ENCODE measurements at regions not wholly inside any gene's neighbourhood (a gene's known extent, or its start where the extent isn't known, plus 50 kb on each side); places are given as distances from the start of the nearest gene placed in this dataset.
"Not testable (repeated sequence)": the region's sequence is repeated elsewhere in the genome, so short reads cannot be mapped to it uniquely, and the experiment has no call there.

DNA sequence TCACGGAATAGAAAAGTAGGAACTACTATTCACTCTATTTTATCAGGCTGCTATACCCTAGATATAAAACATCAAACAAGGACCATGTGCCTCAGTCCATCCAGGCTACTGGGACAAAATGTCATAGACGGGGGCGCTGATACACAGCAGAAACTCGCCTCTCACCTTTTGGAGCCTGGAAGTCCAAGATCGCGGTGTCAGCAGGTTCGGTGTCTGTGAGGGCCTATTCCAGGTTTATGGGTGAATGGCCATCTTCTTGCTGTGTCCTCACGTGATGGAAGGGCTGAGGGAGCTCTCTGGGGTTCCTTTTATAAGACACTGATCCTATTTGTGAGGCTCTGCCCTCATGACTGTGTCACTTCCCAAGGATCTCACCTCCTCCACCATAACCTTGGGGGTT lies 89.5 kb downstream of the DLL1 start:
- FAIRE-seq (no peak), DNase-seq (ENCODE audit: insufficient read length, low spot score) (no peak)
- no peak for TF ChIP-seq POU2F2 (IDR thresholded peaks at IDR 0.05; ENCODE audit: low read depth, low read length)

DNA sequence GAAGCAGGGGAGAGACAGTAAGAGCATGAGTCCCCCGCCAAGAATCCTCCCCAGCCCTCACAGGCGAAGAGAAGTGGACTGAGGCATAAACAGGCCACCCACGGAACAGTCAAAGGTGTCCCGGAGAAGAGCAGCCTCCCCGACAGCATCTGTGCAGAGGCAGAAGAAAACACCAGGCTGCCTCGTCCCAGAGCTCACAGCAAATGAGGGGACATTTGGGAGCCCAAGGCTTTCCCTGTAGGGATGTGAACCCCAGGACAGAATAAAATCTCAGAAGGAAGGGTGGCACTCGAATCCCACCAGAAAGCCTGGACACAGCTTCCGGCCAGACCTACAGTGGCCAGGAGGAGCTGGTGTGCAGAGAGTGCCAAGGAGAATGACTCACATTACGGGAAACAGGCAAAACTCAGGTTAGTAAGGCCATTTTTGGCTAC lies 90.4 kb downstream of the DLL1 start:
- FAIRE-seq (no peak), DNase-seq (ENCODE audit: insufficient read length, low spot score) (no peak)
- TF ChIP-seq POU2F2 (IDR thresholded peaks at IDR 0.05; ENCODE audit: low read depth, low read length) (no peak), PAX5 (IDR thresholded peaks at IDR 0.05; ENCODE audit: insufficient read depth, low read length, severe bottlenecking) (no peak), TAF1 (IDR thresholded peaks at IDR 0.05; ENCODE audit: low read depth, low read length) (no peak), POLR2AphosphoS5 (IDR thresholded peaks at IDR 0.05; ENCODE audit: low read depth, low read length) (no peak), POLR2A (IDR thresholded peaks at IDR 0.05; ENCODE audit: low read depth, low read length) (no peak), SPI1 (IDR thresholded peaks at IDR 0.05; ENCODE audit: low read depth, low read length) (no peak)

DNA sequence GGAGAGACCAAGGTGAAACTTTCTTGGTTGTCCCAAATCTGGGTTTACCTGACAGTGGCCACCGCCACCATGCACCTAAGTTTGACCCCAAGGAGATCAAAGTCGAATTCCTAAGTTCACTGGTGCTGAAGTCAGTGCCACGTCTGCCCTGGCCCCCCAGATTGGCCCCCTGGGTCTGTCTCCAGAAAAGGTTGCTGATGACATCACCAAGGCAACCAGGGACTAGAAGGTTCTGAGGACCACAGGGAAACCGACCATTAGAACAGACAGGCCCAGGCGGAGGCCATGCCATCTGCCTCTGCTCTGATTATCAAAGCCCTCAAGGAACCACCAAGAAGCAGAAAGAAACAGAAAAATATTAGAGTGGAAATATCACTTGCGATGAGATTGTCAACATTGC lies 91.2 kb downstream of the DLL1 start:
- FAIRE-seq: no peak
- TF ChIP-seq POU2F2 (IDR thresholded peaks at IDR 0.05; ENCODE audit: low read depth, low read length): no peak

DNA sequence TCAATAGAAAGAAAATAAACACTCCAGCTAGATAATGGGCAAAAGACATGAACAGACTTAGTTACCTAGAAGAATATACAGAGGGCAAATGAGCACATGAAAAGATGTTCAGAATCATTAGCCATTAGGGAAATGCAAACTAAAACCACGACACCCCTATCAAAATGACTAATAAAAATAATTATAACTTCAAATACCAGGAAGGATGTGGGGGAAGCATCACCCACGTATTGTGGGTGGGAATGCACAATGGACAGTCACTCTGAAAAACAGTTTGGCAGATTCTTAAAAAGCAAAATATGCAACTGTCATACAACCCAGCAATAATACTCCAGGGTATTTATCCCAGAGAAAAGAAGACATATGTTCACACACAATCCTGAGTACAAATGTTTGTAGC lies 92.6 kb downstream of the DLL1 start:
- no peak for TF ChIP-seq POLR2AphosphoS5 (IDR thresholded peaks at IDR 0.05; ENCODE audit: low read depth, low read length)
- no peak for TF ChIP-seq PAX5 (IDR thresholded peaks at IDR 0.05; ENCODE audit: insufficient read depth, low read length, severe bottlenecking)
- TF ChIP-seq POLR2A (IDR thresholded peaks at IDR 0.05; ENCODE audit: low read depth, low read length): no peak
- TF ChIP-seq SPI1 (IDR thresholded peaks at IDR 0.05; ENCODE audit: low read depth, low read length): no peak
- DNase-seq (ENCODE audit: insufficient read length, low spot score) (no peak), FAIRE-seq (no peak)

More for the DNA sequence above, 91.2 kb downstream of the DLL1 start:
- DNase-seq (ENCODE audit: insufficient read length, low spot score): no peak

DNA sequence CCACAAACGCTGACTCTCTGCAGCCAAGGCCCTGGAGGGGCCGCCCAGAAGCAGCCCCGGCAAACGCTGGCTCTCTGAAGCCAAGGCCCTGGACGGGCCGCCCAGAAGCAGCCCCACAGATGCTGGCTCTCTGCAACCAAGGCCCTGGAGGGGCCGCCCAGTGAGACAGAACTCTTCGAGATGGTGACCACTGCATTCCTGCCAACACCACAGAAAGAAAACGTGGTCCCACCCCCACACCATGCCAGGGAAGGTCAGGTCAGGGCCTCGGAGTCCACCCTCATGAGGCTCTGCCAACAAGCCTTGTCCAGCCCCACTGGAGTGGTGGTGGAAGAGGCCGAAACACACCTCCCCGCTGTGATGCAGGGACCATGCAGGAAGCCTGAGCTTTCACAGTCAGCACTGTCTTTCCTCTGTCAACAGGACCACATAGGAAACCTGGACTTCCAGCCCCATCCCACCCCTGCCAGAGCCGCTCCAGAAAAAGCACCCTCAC lies 97.5 kb downstream of the DLL1 start:
- no peak for FAIRE-seq
- TF ChIP-seq SPI1 (IDR thresholded peaks at IDR 0.05; ENCODE audit: low read depth, low read length): no peak
- no peak for TF ChIP-seq POLR2A (IDR thresholded peaks at IDR 0.05; ENCODE audit: low read depth, low read length)
- no peak for TF ChIP-seq POU2F2 (IDR thresholded peaks at IDR 0.05; ENCODE audit: low read depth, low read length)
- TF ChIP-seq PAX5 (IDR thresholded peaks at IDR 0.05; ENCODE audit: insufficient read depth, low read length, severe bottlenecking): no peak
- no peak for TF ChIP-seq TAF1 (IDR thresholded peaks at IDR 0.05; ENCODE audit: low read depth, low read length)
- no peak for TF ChIP-seq POLR2AphosphoS5 (IDR thresholded peaks at IDR 0.05; ENCODE audit: low read depth, low read length)
- DNase-seq (ENCODE audit: insufficient read length, low spot score): no peak

DNA sequence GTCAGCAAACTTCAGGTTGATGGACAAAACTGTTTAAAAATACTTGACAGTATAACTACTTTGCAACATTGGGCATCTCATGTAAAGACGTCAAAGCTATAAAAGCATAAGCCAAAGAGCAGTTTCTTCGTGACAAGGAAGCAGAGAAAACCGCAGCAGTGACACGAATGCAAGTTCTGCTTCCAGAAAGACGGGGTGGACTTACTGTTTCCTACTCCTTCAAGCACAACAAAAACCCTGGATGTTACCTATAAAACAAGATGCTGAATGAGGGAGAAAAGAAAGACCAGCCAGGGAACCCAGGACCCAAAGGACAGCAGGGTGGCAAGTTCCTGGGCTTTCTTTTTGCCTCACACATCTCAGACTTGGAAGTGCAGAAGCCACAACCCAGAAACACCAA lies 98.0 kb downstream of the DLL1 start:
- FAIRE-seq: no peak
- DNase-seq (ENCODE audit: insufficient read length, low spot score): no peak
- TF ChIP-seq PAX5 (IDR thresholded peaks at IDR 0.05; ENCODE audit: insufficient read depth, low read length, severe bottlenecking) (no peak), POLR2AphosphoS5 (IDR thresholded peaks at IDR 0.05; ENCODE audit: low read depth, low read length) (no peak), POU2F2 (IDR thresholded peaks at IDR 0.05; ENCODE audit: low read depth, low read length) (no peak), POLR2A (IDR thresholded peaks at IDR 0.05; ENCODE audit: low read depth, low read length) (no peak), SPI1 (IDR thresholded peaks at IDR 0.05; ENCODE audit: low read depth, low read length) (no peak)

DNA sequence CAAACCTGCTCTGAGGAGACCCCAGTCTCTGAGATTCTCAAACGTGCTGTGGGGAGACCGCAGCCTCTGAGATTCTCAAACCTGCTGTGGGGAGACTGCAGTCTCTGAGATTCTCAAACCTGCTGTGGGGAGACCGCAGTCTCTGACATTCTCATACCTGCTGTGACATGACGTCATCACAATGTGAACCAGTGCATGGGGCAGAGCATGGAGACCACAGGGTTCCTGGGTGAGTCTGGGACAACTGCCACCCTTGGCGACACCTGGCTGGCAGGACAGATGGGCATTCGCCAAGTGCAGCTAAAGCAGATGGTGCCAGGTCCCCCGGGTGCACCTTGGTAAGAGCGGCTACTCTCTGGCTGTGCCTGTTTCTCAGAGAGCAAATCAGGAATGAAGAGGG lies 98.8 kb downstream of the DLL1 start:
- DNase-seq (ENCODE audit: insufficient read length, low spot score); FAIRE-seq: not testable (repeated sequence)

DNA sequence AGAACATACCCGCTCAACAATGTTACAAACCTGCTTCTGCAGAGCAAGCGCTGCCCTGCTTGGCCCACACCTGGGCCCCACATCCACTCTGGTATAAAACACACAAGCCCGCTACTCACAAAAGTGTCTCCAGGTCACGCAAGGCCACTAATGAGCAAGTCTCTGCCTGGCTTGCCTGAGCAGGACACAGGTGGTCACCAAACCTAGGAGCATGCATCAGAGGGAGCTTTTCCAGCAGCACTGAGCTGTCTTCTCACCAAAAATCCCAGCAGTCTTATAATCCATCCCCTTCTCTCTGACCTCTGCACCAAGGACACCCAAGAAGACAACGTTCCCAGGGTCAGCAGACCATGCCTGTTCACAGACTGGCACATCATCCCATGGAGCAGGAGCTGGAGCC lies 100.8 kb downstream of the DLL1 start:
- no peak for DNase-seq (ENCODE audit: insufficient read length, low spot score)
- FAIRE-seq: no peak
- TF ChIP-seq TAF1 (IDR thresholded peaks at IDR 0.05; ENCODE audit: low read depth, low read length) (no peak), POU2F2 (IDR thresholded peaks at IDR 0.05; ENCODE audit: low read depth, low read length) (no peak)

DNA sequence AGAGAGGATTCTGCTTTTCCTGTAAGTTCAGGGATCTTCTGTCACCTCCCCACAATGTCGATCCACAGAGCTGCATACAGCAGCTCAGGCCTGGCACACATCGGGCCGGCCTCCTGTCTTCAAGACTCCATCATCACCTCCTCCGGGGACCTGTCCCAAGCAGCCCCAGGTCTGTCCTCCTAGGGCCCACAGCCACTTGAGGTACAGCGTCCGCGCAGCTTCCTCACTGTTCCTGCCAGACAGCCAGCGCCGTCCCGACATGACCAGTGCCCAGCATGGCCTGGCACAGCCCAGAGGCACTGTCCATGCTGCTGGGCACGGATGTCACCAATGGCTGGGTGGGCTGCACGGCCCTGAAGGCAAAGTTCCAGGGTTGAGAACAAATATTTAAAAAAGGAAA lies 101.6 kb downstream of the DLL1 start:
- FAIRE-seq (no peak), DNase-seq (ENCODE audit: insufficient read length, low spot score) (no peak)

DNA sequence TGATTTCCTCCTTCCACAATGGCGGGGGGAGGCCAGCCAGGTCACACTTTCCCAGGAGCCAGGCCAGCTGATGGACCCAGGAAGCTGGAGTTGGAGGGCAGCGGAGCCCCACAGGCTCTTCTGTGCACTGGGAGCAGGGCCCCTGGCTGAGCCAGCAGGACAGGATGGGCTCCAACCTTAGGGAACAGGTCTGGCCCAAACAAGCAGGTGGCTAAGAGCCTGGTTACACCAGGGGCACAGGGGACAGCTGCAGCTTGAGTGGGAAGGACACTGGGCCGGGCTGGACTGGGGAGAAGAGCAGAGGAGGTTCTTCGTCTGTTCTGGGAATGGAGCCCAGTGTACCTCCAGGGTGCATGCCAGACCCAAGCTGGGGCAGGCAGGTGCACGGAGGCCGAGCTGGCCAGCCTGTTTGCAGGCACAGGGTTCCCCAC lies 102.3 kb downstream of the DLL1 start:
- TF ChIP-seq SPI1 (IDR thresholded peaks at IDR 0.05; ENCODE audit: low read depth, low read length) (no peak), PAX5 (IDR thresholded peaks at IDR 0.05; ENCODE audit: insufficient read depth, low read length, severe bottlenecking) (no peak), POLR2A (IDR thresholded peaks at IDR 0.05; ENCODE audit: low read depth, low read length) (no peak), POU2F2 (IDR thresholded peaks at IDR 0.05; ENCODE audit: low read depth, low read length) (no peak), TAF1 (IDR thresholded peaks at IDR 0.05; ENCODE audit: low read depth, low read length) (no peak), POLR2AphosphoS5 (IDR thresholded peaks at IDR 0.05; ENCODE audit: low read depth, low read length) (no peak)
- FAIRE-seq (no peak), DNase-seq (ENCODE audit: insufficient read length, low spot score) (no peak)

More for the DNA sequence above, 101.6 kb downstream of the DLL1 start:
- TF ChIP-seq TAF1 (IDR thresholded peaks at IDR 0.05; ENCODE audit: low read depth, low read length): no peak
- no peak for TF ChIP-seq PAX5 (IDR thresholded peaks at IDR 0.05; ENCODE audit: insufficient read depth, low read length, severe bottlenecking)
- no peak for TF ChIP-seq POLR2A (IDR thresholded peaks at IDR 0.05; ENCODE audit: low read depth, low read length)
- TF ChIP-seq POU2F2 (IDR thresholded peaks at IDR 0.05; ENCODE audit: low read depth, low read length): no peak
- no peak for TF ChIP-seq POLR2AphosphoS5 (IDR thresholded peaks at IDR 0.05; ENCODE audit: low read depth, low read length)
- no peak for TF ChIP-seq SPI1 (IDR thresholded peaks at IDR 0.05; ENCODE audit: low read depth, low read length)

DNA sequence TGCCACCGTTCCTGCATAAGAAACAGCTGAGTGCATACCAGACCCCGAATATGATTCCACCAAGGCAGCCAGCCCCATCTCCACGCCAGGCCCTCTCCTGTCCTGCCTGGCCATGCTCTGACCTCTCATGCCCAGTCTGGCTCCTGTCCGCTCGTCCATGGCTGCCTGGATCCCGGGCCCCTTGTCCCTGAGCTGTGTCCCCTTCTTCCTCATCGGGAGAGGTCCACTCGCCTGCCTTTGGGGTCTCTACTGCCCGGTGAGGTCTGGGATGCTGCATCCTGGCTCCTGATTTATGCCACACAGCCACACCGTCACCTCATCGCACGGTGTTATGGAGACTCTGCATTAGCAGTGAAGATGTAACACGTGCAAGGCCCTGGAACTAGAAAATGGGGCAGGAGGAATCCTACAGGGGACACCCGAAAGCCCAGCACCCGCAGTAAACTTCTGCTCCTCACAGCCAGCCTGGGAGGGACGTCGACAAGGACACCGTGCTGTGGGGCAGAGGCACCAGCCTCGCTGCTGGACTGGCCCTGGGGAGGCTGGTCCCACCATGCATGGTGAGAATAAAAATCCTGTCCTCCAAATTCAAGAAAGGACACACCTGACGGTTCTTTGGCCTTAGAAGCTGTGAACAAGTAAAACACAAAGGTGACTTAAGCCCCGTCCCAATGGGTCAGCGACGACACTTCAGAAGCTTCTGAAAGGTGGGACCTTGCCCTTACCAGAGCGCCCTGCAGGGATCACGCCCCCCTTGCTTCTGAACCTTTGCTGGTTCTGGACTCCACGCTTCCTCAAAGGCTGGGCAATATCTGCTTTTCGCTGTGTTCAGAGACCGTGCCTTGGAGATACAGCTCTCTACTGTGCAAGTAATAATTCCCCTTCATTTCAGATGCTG lies 103.0 kb downstream of the DLL1 start:
- no peak for TF ChIP-seq PAX5 (IDR thresholded peaks at IDR 0.05; ENCODE audit: insufficient read depth, low read length, severe bottlenecking)
- no peak for TF ChIP-seq SPI1 (IDR thresholded peaks at IDR 0.05; ENCODE audit: low read depth, low read length)
- TF ChIP-seq POU2F2 (IDR thresholded peaks at IDR 0.05; ENCODE audit: low read depth, low read length): no peak
- TF ChIP-seq TAF1 (IDR thresholded peaks at IDR 0.05; ENCODE audit: low read depth, low read length): no peak
- TF ChIP-seq POLR2A (IDR thresholded peaks at IDR 0.05; ENCODE audit: low read depth, low read length): no peak
- TF ChIP-seq POLR2AphosphoS5 (IDR thresholded peaks at IDR 0.05; ENCODE audit: low read depth, low read length): no peak
- FAIRE-seq (no peak), DNase-seq (ENCODE audit: insufficient read length, low spot score) (no peak)
